Inflammatory macrophage (primary cell): ENCODE measurements at regions not wholly inside any gene's neighbourhood (a gene's known extent, or its start where the extent isn't known, plus 50 kb on each side); places are given as distances from the start of the nearest gene placed in this dataset.

Source experiments
- DNase-seq, 2 donors: peaks; one replicate each; pipeline ENCODE4 v3.0.0-alpha.2; 2020 to 2022

- peak; percentile 82 to 90 for DNase-seq
Measured at GRCh38 chr3:43953814-43954692, 263.3 kb downstream of the ABHD5 start.

GRCh38 chr3:43956945-43957344, 266.2 kb downstream of the ABHD5 start:
- DNase-seq = no peak

GRCh38 chr3:43957553-43957952, 266.8 kb downstream of the ABHD5 start:
- no peak for DNase-seq

GRCh38 chr3:43958005-43958770, 267.4 kb downstream of the ABHD5 start:
- no peak for DNase-seq

GRCh38 chr3:43958973-43959372, 268.2 kb downstream of the ABHD5 start:
- DNase-seq = no peak

- peak in 1 of 2 donors; percentile 14 for DNase-seq
Measured at GRCh38 chr3:43959498-43960447, 269.0 kb downstream of the ABHD5 start.

GRCh38 chr3:43960448-43960840, 269.7 kb downstream of the ABHD5 start:
- peak in 1 of 2 donors; percentile 14 for DNase-seq

GRCh38 chr3:43962043-43962442, 271.3 kb downstream of the ABHD5 start:
- DNase-seq = no peak

- DNase-seq = no peak
Measured at GRCh38 chr3:43963208-43963607, 272.5 kb downstream of the ABHD5 start.

GRCh38 chr3:43964640-43965039, 273.9 kb downstream of the ABHD5 start:
- DNase-seq = no peak

- no peak for DNase-seq
Measured at GRCh38 chr3:43965656-43966055, 274.9 kb downstream of the ABHD5 start.

- no peak for DNase-seq
Measured at GRCh38 chr3:43966126-43966525, 275.4 kb downstream of the ABHD5 start.

- DNase-seq = no peak
Measured at GRCh38 chr3:43966530-43966929, 275.2 kb upstream of the TOPAZ1 start.

GRCh38 chr3:43968465-43968864, 273.2 kb upstream of the TOPAZ1 start:
- DNase-seq = no peak

- no peak for DNase-seq
Measured at GRCh38 chr3:43969944-43970343, 271.7 kb upstream of the TOPAZ1 start.

GRCh38 chr3:43970351-43970750, 271.3 kb upstream of the TOPAZ1 start:
- DNase-seq = no peak

- no peak for DNase-seq
Measured at GRCh38 chr3:43970920-43971319, 270.8 kb upstream of the TOPAZ1 start.

GRCh38 chr3:43971486-43971885, 270.2 kb upstream of the TOPAZ1 start:
- no peak for DNase-seq

GRCh38 chr3:43978708-43979107, 263.0 kb upstream of the TOPAZ1 start:
- DNase-seq = no peak

GRCh38 chr3:43979645-43980044, 262.0 kb upstream of the TOPAZ1 start:
- DNase-seq = no peak

GRCh38 chr3:43994657-43995546, 246.8 kb upstream of the TOPAZ1 start:
- DNase-seq = peak; percentile 35 to 50
